WI38 (cell line): ENCODE measurements at regions not wholly inside any gene's neighbourhood (a gene's known extent, or its start where the extent isn't known, plus 50 kb on each side); places are given as distances from the start of the nearest gene placed in this dataset.

Source experiments
- H3K4me3 ChIP-seq: 2 replicates; pipeline ENCODE4 v1.5.1; 2011; ENCODE audit warnings: low read depth, mild to moderate bottlenecking, control low read depth, low read length
- TF ChIP-seq, protein P1 (sequence below): IDR thresholded peaks from 2 replicates; pipeline ENCODE4 v1.5.1; 2012; ENCODE audit warnings: low read depth, mild to moderate bottlenecking, control low read depth, low read length

DNA sequence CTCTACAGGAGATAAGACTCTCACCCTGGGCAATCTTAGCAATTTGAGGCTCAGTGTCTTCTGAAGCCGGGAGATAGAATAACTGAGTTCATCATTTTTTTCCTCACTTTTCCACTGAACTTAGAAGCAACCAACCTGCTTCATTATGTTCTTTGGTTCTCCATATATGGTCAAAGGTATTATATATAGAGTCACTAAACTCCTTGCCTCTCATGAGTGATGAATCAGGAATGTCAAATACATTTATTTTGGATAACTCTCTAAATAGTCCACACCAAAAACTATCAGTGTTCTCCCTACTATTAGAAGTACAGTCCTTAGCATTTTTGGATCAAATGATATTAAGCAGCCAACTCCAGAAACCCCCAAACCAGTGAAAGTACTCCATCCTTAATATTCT lies 421.5 kb upstream of the EPHA5 start:
- TF ChIP-seq, protein P1, sequence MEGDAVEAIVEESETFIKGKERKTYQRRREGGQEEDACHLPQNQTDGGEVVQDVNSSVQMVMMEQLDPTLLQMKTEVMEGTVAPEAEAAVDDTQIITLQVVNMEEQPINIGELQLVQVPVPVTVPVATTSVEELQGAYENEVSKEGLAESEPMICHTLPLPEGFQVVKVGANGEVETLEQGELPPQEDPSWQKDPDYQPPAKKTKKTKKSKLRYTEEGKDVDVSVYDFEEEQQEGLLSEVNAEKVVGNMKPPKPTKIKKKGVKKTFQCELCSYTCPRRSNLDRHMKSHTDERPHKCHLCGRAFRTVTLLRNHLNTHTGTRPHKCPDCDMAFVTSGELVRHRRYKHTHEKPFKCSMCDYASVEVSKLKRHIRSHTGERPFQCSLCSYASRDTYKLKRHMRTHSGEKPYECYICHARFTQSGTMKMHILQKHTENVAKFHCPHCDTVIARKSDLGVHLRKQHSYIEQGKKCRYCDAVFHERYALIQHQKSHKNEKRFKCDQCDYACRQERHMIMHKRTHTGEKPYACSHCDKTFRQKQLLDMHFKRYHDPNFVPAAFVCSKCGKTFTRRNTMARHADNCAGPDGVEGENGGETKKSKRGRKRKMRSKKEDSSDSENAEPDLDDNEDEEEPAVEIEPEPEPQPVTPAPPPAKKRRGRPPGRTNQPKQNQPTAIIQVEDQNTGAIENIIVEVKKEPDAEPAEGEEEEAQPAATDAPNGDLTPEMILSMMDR = no peak
- H3K4me3 ChIP-seq = no peak overlapping the region

DNA sequence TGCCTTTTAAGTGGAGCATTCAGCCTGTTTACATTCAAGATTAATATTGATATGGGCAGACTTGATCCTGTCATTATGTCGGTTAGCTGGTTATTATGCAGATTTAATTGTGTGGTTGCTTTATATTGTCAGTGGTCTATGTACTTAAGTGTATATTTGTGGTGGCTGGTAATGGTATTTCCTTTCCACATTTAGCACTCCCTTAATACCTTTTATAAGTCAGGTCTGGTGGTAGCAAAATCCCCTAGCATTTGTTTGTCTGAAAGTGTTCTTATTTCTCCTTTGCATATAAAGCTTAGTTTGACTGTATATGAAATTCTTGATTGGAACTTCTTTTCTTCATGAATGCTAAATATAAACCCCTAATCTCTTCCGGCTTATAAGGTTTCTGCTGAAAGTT lies 403.7 kb upstream of the EPHA5 start:
- no peak overlapping the region for H3K4me3 ChIP-seq
- TF ChIP-seq, protein P1 = no peak

DNA sequence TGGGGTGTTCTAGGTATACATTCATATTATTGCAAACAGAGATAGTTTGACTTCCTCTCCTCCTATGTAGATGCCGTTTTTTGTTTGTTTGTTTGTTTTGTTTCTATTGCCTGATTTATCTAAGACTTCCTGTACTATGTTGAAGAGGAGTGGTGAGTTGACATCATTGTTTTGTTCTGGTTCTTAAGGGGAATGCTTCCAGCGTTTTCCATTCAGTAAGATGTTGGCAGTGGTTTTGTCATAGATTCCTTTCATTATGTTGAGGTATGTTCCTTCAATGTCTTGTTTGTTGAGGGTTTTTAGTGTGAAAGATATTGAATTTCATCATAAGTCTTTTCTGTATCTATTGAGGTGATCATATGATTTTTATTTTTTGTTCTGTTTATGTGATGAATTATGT lies 401.6 kb upstream of the EPHA5 start:
- TF ChIP-seq, protein P1 = no peak
- H3K4me3 ChIP-seq = no peak overlapping the region

DNA sequence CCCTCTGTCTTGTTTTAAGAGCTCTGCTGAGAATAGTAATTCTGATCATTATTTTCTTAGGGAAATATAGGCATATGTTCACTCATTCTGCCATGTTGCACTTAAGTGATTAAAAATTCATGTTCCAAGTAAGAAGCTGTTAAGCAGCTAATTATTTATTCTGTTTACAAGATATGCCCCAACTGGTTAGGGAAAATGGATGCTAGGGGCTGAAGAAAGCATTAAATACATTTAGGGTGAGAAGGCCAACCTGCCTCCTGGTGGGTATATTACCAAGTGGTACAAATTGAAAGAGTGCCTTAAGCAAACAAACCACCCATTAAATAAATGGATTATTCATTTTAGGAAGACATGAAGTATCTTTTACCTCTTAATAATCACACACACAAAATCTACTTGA lies 392.6 kb upstream of the EPHA5 start:
- TF ChIP-seq, protein P1 = no peak
- no peak overlapping the region for H3K4me3 ChIP-seq

DNA sequence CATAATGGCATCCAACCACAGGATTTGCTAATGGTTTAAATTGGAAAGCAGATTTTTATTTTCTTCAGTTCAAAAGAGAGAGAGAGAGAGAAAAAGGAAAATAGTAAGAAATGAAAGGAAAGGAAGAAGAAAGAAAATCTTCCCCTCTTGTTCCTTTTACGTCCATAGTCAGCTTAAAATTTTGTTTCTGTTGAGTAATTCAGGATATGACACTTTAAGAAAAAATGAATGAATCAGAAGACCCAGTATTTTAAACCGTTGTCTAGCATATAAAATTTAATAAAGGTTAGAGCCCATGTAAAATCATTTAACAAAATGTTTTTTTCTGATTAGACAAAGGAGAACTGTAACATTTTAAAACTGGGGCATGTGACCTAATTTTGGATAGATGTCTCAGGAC lies 391.8 kb upstream of the EPHA5 start:
- TF ChIP-seq, protein P1 = no peak
- no peak overlapping the region for H3K4me3 ChIP-seq

DNA sequence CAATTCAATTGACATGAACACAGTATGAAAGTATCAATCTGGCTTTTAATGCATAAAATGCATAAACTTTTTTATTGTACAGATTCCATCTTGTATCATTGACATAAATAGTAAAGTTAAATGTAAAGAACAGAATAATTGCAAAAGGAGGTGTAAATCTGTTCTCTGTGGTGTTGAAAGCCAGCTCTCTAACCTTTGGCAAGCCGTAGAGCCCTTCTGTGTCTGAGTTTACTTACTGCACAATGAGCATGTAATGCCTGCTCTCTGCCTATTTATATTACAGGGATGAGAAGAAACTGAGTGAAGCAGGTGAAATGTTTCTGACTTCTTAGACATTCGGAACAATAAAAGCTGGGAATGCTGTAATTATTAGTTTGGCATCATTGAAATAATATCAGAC lies 389.3 kb upstream of the EPHA5 start:
- TF ChIP-seq, protein P1 = no peak
- H3K4me3 ChIP-seq = no peak overlapping the region

DNA sequence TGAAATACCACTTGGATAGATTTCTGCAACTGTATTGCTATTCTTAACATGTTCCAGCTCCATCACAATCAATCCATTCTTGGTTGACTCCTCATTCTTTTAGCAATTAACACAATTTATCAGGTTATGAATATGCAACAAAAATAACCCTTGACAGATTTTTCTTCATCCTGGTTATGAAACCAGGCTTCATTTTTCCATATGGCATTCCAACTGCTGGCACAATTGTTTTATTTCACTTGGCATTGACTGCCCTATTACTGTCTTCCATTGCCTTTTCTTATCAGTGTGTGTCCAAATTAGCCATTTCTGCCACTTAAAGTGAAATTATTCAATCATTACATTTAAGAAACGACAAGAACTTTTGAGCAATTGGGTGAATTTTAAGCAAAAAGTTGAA lies 388.8 kb upstream of the EPHA5 start:
- TF ChIP-seq, protein P1 = no peak
- no peak overlapping the region for H3K4me3 ChIP-seq
